ENCODE measurements at regions not wholly inside any gene's neighbourhood (a gene's known extent, or its start where the extent isn't known, plus 50 kb on each side); places are given as distances from the start of the nearest gene placed in this dataset.

DNA sequence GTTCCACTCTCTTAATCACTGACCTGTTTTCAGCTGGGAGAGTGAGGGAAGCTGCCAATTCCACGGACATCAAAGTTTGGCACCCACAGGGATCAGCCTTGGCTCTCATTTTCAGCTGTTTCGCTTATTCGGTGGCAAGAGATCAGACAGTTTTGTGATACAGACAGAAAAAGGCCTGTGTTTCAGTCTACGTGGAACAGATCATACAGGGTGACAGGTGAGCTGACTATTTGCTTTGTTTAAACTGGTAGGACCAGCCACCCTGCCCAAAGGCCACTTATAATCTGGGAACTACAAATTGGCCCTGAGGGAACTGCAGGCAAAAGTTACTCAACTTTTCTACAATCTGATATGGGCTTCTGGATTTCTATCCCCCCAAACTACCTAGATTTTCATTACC is 128.6 kb downstream of the ZNF467 start:
- CTCF ChIA-PET = no interaction called here
- Histone ChIP-seq H2AFZ (no peak overlapping the region), H3K9me2 (ENCODE audit: insufficient read depth) (no peaks in the 10 kb centered on the region), H3K4me3 (no peak overlapping the region), H3K9me3 (ENCODE audit: insufficient read depth, low read depth) (no peaks in the 10 kb centered on the region), H4K20me1 (ENCODE audit: insufficient read depth) (no peaks in the 10 kb centered on the region), H3K4me2 (peak overlapping the region; percentile 53), H3K4me1 (replicated peaks; ENCODE audit: insufficient read depth) (peaks cover 16% of the 10 kb centered on the region), H3F3A (ENCODE audit: insufficient read depth, low read depth) (no peaks in the 10 kb centered on the region), H3K79me2 (ENCODE audit: low read depth) (no peaks in the 10 kb centered on the region), H3K27ac (no peak overlapping the region), H3K27me3 (ENCODE audit: insufficient read depth, low read depth) (no peaks in the 10 kb centered on the region), H3K36me3 (ENCODE audit: low read depth) (no peaks in the 10 kb centered on the region)
- TF ChIP-seq EZH2 (IDR thresholded peaks at IDR 0.05; ENCODE audit: low read depth) = no peak
- TF ChIP-seq, protein P1, sequence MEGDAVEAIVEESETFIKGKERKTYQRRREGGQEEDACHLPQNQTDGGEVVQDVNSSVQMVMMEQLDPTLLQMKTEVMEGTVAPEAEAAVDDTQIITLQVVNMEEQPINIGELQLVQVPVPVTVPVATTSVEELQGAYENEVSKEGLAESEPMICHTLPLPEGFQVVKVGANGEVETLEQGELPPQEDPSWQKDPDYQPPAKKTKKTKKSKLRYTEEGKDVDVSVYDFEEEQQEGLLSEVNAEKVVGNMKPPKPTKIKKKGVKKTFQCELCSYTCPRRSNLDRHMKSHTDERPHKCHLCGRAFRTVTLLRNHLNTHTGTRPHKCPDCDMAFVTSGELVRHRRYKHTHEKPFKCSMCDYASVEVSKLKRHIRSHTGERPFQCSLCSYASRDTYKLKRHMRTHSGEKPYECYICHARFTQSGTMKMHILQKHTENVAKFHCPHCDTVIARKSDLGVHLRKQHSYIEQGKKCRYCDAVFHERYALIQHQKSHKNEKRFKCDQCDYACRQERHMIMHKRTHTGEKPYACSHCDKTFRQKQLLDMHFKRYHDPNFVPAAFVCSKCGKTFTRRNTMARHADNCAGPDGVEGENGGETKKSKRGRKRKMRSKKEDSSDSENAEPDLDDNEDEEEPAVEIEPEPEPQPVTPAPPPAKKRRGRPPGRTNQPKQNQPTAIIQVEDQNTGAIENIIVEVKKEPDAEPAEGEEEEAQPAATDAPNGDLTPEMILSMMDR (conservative IDR thresholded peaks at IDR 0.05) = no peak
- DNase-seq = peak in 1 of 2 experiments; percentile 60
- POLR2A ChIA-PET (ENCODE audit: unreplicated experiment) = no interaction called here
- intact Hi-C loops (cut with micrococcal nuclease; ENCODE audit: unreplicated experiment) = no loop called here
- BruUV-seq (replicated peaks) = no TSS peak

DNA sequence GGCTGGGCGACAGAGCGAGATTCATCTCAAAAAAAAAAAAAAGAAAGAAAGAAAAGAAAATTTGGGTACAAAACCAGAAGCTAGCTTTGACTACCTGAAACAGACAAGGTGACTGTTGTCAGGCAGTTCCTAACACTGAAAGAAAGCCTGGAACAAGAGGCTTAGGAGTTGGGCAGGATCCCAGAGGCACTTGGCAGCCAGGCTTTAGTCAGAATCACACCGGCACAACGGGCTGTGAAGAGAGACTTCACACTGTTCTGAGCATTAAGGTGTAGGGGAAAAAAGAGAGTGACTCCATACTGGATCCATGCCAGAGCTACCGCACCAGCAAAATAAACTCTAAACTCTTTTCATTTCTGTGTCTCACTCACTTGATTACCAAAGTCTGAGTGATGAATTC is 130.8 kb downstream of the ZNF467 start:
- no TSS peak for BruUV-seq (replicated peaks)
- POLR2A ChIA-PET (ENCODE audit: unreplicated experiment) = no interaction called here
- H3F3A ChIP-seq (ENCODE audit: insufficient read depth, low read depth) = no peaks in the 10 kb centered on the region

DNA sequence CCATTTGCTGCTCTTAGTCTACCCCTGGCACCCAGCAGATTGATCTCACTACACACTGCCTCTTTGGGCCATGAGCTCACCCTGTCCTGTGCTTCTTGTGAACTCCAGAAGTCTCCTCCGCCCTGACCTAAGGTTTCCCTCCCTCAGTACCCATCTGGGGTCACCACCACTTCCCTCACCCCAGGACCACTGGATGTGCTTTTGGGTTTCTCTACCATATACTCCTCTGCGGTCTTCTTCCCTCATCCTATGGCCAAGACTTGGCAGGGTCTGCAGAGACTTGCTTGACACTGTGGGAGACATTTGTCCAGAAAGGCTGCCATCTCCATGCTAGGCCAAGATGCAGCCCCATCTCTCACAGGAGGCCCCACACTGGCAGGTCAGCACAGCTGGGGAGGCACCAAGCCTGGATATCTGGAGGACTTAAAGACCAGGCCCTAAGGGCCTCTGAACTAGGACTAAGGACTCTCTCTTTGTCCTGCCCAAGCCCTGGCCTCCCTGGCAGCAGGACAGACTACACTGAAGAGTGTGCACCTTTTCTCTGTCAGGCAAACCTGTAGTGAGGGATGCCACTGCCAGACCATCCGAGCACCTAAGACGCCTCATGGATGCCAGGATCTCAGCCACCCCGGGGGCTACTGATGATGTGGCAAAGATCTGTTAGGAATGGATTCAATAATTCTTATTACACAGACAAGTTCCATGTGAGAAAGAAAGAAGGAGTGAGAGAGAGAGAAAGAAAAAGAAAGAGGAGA is 134.6 kb downstream of the ZNF467 start:
- intact Hi-C loops (cut with micrococcal nuclease; ENCODE audit: unreplicated experiment) = no loop called here
- TF ChIP-seq EZH2 (IDR thresholded peaks at IDR 0.05; ENCODE audit: low read depth) = no peak
- TF ChIP-seq, protein P1 (conservative IDR thresholded peaks at IDR 0.05) = no peak
- H3K79me2 ChIP-seq (ENCODE audit: low read depth) = no peaks in the 10 kb centered on the region

More for the DNA sequence above, 130.8 kb downstream of the ZNF467 start:
- H3K36me3 ChIP-seq (ENCODE audit: low read depth) = no peaks in the 10 kb centered on the region
- peaks cover 16% of the 10 kb centered on the region for H3K4me1 ChIP-seq (replicated peaks; ENCODE audit: insufficient read depth)
- H3K79me2 ChIP-seq (ENCODE audit: low read depth) = no peaks in the 10 kb centered on the region
- TF ChIP-seq, protein P1 (conservative IDR thresholded peaks at IDR 0.05) = no peak
- TF ChIP-seq EZH2 (IDR thresholded peaks at IDR 0.05; ENCODE audit: low read depth) = no peak
- H4K20me1 ChIP-seq (ENCODE audit: insufficient read depth) = no peaks in the 10 kb centered on the region
- no peak for DNase-seq
- CTCF ChIA-PET = interaction anchor here (0.6 kb wide), 1 partner anchor 14 kb away, joined by 3 read pairs; no protein-coding TSS in a partner anchor
- no peak overlapping the region for H3K4me2 ChIP-seq
- H3K9me2 ChIP-seq (ENCODE audit: insufficient read depth) = no peaks in the 10 kb centered on the region
- no peak overlapping the region for H2AFZ ChIP-seq
- no peak overlapping the region for H3K4me3 ChIP-seq
- intact Hi-C loops (cut with micrococcal nuclease; ENCODE audit: unreplicated experiment) = no loop called here
- H3K27me3 ChIP-seq (ENCODE audit: insufficient read depth, low read depth) = no peaks in the 10 kb centered on the region
- no peak overlapping the region for H3K27ac ChIP-seq
- H3K9me3 ChIP-seq (ENCODE audit: insufficient read depth, low read depth) = no peaks in the 10 kb centered on the region

More for the DNA sequence above, 134.6 kb downstream of the ZNF467 start:
- no peak for DNase-seq
- Histone ChIP-seq H3K4me3 (no peak overlapping the region), H3K36me3 (ENCODE audit: low read depth) (no peaks in the 10 kb centered on the region), H3K4me2 (no peak overlapping the region), H3K4me1 (replicated peaks; ENCODE audit: insufficient read depth) (no peaks in the 10 kb centered on the region), H3K9me2 (ENCODE audit: insufficient read depth) (no peaks in the 10 kb centered on the region), H3F3A (ENCODE audit: insufficient read depth, low read depth) (no peaks in the 10 kb centered on the region; the same call in 1 of the 2 replicates), H2AFZ (no peak overlapping the region), H3K27me3 (ENCODE audit: insufficient read depth, low read depth) (peaks cover 7% of the 10 kb centered on the region; the same call in 1 of the 2 replicates), H3K9me3 (ENCODE audit: insufficient read depth, low read depth) (no peaks in the 10 kb centered on the region), H3K27ac (no peak overlapping the region), H4K20me1 (ENCODE audit: insufficient read depth) (no peaks in the 10 kb centered on the region)
- CTCF ChIA-PET = no interaction called here
- no TSS peak for BruUV-seq (replicated peaks)
- POLR2A ChIA-PET (ENCODE audit: unreplicated experiment) = no interaction called here
